Fibroblast of villous mesenchyme (primary cell): ENCODE measurements at regions not wholly inside any gene's neighbourhood (a gene's known extent, or its start where the extent isn't known, plus 50 kb on each side); places are given as distances from the start of the nearest gene placed in this dataset.
"Not testable (repeated sequence)": the region's sequence is repeated elsewhere in the genome, so short reads cannot be mapped to it uniquely, and the experiment has no call there.

Experiments used
- DNase-seq: peaks from one replicate; pipeline ENCODE4 v3.0.0-alpha.2; 2010; ENCODE audit warnings: low read depth
- H3K4me3 ChIP-seq: 2 replicates; pipeline ENCODE4 v1.5.1; 2011; ENCODE audit warnings: low read depth, mild to moderate bottlenecking, low read length
- TF ChIP-seq, protein P1 (sequence below): IDR thresholded peaks from 2 replicates; pipeline ENCODE4 v1.5.1; 2012; ENCODE audit warnings: low read depth, mild to moderate bottlenecking, low read length; ENCODE audit not compliant: insufficient read depth

DNA sequence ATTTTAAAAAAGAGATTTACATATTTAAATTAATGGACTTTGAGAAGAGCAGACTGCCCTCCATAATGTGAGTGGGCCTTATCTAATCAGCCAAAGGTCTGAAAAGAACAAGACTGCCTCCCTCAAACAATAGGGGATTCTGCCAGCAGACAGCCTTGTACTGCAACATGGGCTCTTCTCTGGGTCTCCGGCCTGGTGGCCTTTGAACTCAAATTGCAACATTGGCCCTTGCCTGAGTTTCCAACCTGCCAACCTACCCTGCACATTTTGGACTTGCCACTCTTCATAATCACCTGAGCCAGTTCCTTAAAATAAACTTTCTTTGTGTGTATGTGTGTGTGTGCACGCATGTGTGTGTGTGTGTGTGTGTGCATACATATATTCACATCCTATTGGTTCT lies 90.8 kb upstream of the OTUD4 start:
- TF ChIP-seq, protein P1, sequence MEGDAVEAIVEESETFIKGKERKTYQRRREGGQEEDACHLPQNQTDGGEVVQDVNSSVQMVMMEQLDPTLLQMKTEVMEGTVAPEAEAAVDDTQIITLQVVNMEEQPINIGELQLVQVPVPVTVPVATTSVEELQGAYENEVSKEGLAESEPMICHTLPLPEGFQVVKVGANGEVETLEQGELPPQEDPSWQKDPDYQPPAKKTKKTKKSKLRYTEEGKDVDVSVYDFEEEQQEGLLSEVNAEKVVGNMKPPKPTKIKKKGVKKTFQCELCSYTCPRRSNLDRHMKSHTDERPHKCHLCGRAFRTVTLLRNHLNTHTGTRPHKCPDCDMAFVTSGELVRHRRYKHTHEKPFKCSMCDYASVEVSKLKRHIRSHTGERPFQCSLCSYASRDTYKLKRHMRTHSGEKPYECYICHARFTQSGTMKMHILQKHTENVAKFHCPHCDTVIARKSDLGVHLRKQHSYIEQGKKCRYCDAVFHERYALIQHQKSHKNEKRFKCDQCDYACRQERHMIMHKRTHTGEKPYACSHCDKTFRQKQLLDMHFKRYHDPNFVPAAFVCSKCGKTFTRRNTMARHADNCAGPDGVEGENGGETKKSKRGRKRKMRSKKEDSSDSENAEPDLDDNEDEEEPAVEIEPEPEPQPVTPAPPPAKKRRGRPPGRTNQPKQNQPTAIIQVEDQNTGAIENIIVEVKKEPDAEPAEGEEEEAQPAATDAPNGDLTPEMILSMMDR = no peak
- no peak overlapping the region for H3K4me3 ChIP-seq
- no peak for DNase-seq

DNA sequence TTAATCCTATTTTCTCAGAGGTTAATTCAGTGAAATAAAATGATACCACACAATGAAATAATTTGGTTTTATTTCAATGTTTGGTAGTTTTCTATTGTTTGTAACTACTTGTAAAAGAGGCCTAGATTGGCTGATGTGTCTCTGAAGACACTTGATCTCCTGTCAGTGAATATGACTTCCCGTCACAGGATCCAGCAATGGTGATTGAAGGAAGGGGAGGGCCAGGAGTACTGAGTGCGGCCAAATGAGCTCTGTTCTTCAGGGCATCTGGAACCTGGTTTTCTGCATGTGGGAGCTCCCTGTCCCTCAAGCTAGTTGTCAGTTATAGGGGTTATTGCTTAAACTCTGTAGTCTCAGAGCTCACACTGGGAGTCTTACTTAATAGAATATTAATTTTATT lies 86.5 kb upstream of the OTUD4 start:
- no peak overlapping the region for H3K4me3 ChIP-seq
- no peak for DNase-seq
- TF ChIP-seq, protein P1 = no peak

DNA sequence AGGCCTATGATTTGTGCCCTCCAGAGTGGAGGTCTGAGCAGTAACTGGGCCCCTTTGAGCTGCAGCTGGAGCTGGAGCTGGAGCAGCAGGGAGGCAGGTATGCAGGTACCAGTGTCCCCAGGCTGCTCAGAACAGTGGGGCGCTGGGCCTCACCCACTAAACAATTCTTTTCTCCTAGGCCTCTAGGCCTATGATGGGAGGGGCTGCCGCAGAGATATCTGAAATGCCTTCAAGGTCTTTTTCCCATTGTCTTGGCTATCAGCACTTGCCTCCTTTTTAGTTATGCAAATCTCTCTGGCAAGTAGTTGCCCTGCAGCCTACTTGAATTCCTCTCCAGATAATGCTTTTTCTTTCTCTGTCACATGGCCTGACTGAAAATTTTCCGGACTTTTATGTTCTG lies 79.7 kb upstream of the OTUD4 start:
- no peak for DNase-seq
- TF ChIP-seq, protein P1 = no peak
- H3K4me3 ChIP-seq = no peak overlapping the region

DNA sequence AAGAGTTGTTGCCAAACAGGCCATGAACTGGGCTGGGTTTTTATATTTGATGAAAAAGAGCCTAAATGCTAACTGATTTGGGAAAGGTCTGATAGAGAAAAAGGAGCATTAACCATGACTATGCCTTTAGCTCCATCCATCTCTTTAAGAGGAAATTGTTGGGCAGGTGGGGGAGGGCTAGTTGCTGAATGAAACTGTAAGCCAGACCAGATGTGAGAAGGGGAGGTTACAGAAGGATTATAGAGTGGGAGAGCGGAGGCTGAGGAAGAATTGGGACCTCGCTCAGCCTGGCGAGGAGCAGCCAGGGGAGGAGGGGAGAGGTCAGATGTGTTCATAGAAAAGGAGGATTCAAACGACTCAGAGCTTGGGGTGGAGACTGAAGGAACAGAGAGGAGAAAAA lies 74.9 kb upstream of the OTUD4 start:
- H3K4me3 ChIP-seq, DNase-seq: not testable (repeated sequence)

DNA sequence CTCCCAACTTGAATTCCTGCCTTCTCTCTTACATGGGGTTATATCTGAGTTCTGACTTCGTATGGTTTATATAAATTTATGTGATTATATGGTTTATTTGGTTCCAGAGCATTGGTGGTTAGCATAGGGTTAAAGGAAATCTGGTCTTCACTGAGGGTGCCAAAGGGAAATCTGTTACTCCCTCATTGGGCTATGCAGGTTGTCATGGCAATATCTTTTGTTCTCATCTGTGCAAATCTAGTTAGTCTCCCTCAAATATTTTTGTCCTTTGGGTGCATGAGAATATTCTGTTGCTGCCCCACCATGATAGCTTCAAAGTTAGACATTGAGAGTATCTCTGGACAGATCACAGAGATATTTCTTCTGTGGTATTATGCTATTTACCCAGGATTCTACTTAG lies 71.8 kb upstream of the OTUD4 start:
- DNase-seq = no peak
- no peak overlapping the region for H3K4me3 ChIP-seq
- TF ChIP-seq, protein P1 = no peak

DNA sequence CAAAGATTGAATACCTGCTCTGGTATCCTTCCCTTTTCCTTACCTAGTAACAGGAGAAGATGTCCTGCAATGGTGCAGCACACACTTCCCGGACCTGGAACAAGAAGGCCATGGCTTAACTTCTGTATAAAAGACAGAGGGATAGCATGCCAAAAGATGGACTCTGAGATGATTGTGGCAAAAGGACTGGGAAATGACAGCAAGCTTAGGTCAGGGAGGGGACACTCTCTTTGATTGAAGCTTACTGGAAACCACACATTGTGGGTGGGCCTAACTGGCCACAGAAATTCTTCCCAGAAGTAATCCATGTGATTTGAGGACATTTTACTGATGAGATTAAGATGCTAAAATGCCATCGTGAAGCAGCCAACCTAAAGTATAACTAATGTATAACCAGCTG lies 71.0 kb upstream of the OTUD4 start:
- TF ChIP-seq, protein P1 = no peak
- DNase-seq = no peak
- no peak overlapping the region for H3K4me3 ChIP-seq

DNA sequence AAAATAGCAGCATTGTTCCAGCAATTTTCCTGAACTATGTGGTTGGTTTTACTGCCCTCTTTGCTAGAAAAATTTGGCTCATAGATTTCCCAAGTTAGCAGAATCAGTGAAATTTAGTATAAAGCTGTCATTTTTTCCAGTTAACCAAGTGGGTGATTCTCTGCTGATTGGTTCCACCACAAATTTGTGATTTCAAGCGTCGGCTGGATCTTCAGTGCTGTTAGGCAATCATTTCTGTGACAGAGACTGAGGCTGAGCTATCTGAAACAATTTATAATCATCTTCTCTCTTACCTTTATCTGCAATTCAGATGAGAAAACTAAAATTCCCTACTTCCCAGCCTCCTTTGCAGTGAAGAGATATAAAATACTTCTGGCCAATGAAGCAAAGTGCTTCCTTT lies 68.6 kb upstream of the OTUD4 start:
- TF ChIP-seq, protein P1 = no peak
- no peak overlapping the region for H3K4me3 ChIP-seq
- DNase-seq = no peak
